SK-N-SH (cell line): ENCODE measurements at regions not wholly inside any gene's neighbourhood (a gene's known extent, or its start where the extent isn't known, plus 50 kb on each side); places are given as distances from the start of the nearest gene placed in this dataset.

Source experiments
- CTCF ChIP-seq: fragments of 200-600 bp; sonication (generic); IDR thresholded peaks from 2 replicates; pipeline ENCODE4 v1.6.1; 2017; ENCODE audit warnings: antibody characterized with exemption, mild to moderate bottlenecking, moderate library complexity
- JUND ChIP-seq: IDR thresholded peaks from 2 replicates; pipeline ENCODE4 v1.4.0; 2012
- NFIC ChIP-seq: IDR thresholded peaks from 2 replicates; pipeline ENCODE4 v1.4.0; 2012; ENCODE audit warnings: borderline replicate concordance
- RXRA ChIP-seq: IDR thresholded peaks from 2 replicates; pipeline ENCODE4 v1.4.0; 2012; ENCODE audit warnings: low read depth, mild to moderate bottlenecking, borderline replicate concordance

GRCh38 chr13:37368501-37368900, 230.1 kb downstream of the POSTN start:
- no peak for TF ChIP-seq JUND
- TF ChIP-seq NFIC, result no peak
- TF ChIP-seq CTCF, result no peak
- TF ChIP-seq RXRA, result no peak
